ENCODE measurements at regions not wholly inside any gene's neighbourhood (a gene's known extent, or its start where the extent isn't known, plus 50 kb on each side); places are given as distances from the start of the nearest gene placed in this dataset.
A peak's percentile ranks its signal among the peaks of the same experiment; 100 is the strongest.

GRCh38 chr3:159174715-159175692 lies 373.1 kb downstream of the MFSD1 start:
- WGBS (ENCODE audit: insufficient coverage, low coverage, missing lambda C conversion rate), result 0% methylated on average over 7 of the region's 7 CpGs
- BruUV-seq (replicated peaks), result no TSS peak
- no peaks in the 10 kb centered on the region for H3K4me1 ChIP-seq (replicated peaks in 1 of 2; ENCODE audit: control insufficient read depth in 2 of 2, insufficient read depth in 2 of 2, low read length in 2 of 2)
- no peak for DNase-seq (ENCODE audit: extremely low read depth in 1 of 4, low spot score in 3 of 4)
- H3K9me3 ChIP-seq (replicated peaks; ENCODE audit: control insufficient read depth, insufficient read depth, low read depth, low read length), result no peaks in the 10 kb centered on the region
- intact Hi-C loops (cut with micrococcal nuclease) (no loop called here), in situ Hi-C loops (cut with MboI) (no loop called here)
- FAIRE-seq, result no peak
- H3K79me2 ChIP-seq (ENCODE audit: control insufficient read depth, insufficient read depth, low read length), result no peaks in the 10 kb centered on the region
- no peak overlapping the region for H3K27ac ChIP-seq (ENCODE audit: extremely low read depth, low read depth, low read length)
- no peaks in the 10 kb centered on the region for H3K36me3 ChIP-seq (ENCODE audit: control insufficient read depth, insufficient read depth, low read length)
- no peaks in the 10 kb centered on the region for H4K20me1 ChIP-seq (replicated peaks; ENCODE audit: control insufficient read depth, insufficient read depth, low read length)
- CTCF ChIA-PET (ENCODE audit: low intra/inter-chr PET ratio), result no interaction called here
- no peaks in the 10 kb centered on the region for H3K27me3 ChIP-seq (ENCODE audit: control insufficient read depth in 2 of 2, insufficient read depth in 2 of 2, low read length in 2 of 2)
- no peak overlapping the region for H2AFZ ChIP-seq (ENCODE audit: low read depth, low read length)
- H3K4me3 ChIP-seq, result no peak overlapping the region
- H3K9ac ChIP-seq (ENCODE audit: insufficient read depth in 1 of 2, low read depth in 2 of 2, low read length in 2 of 2), result no peak overlapping the region
- H3K9me1 ChIP-seq (ENCODE audit: control insufficient read depth, insufficient read depth, low read length), result no peaks in the 10 kb centered on the region
- no peak for ATAC-seq
- TF ChIP-seq NFE2L1 (tag; IDR thresholded peaks at IDR 0.05; ENCODE audit: borderline replicate concordance, low read depth) (0 out of 2 replicates have a peak, but pooled peaks have one; percentile 16), MAFG (tag; conservative IDR thresholded peaks at IDR 0.05) (peak; percentile 50; the same call in 1 of the 2 replicates), MAFF (IDR thresholded peaks at IDR 0.05; ENCODE audit: low read length) (peak; percentile 18; the same call in 1 of the 2 replicates), ZNF316 (IDR thresholded peaks at IDR 0.05) (peak; percentile 47), NFXL1 (CRISPR knock-in tag; IDR thresholded peaks at IDR 0.05) (no peak)
- no peak overlapping the region for H3K4me2 ChIP-seq (ENCODE audit: insufficient read depth, low read length)
- POLR2A ChIA-PET, result no interaction called here
